ENCODE measurements at regions not wholly inside any gene's neighbourhood (a gene's known extent, or its start where the extent isn't known, plus 50 kb on each side); places are given as distances from the start of the nearest gene placed in this dataset.

DNA sequence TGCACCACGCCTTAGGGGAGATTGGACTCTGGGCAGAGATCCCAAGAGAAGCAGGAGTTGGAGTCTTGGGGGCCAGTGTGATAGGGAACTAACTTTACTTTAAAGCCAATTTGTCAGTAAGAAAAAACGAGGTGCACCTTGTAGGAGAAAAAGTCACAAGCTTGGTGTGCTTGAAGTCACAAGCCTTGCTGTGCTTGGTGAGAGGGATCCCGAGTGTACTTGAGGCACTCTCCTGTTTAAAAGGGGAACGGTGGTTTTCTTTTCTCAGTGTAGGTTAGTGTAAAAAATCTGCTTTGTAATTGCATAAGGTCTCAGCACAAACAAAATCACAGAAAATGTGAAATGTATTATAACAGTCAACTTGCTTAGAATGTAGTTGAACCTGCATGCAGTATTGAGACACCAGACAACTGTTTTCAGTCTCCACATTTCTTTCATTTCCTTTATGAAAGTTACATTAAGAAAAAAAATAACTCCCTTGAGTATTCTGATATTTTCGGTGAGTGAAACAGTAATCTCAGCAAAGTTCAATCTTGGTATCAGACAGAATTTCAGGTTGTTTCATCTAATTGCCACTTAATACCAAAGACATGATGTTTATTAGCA lies 111.1 kb upstream of the DUSP22 start:
- no peak for DNase-seq

DNA sequence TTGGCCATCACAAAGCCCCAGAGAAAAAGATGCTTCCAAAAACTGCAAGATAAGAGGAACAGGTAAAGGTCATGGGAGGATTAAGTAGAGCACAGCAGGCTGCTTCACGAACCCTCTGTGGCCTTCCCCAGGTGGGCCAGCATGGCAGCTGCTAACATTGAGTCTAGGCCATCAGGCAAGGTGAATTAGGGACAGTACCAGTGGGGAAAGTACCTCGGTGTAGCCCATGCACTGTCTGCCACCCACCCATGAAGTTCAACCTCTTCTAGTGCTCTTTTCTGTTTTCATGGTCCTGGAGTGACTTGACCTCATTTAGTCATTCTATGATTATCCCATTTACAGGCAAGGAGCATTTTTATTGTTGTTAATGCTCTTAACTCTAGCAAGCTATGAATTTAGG lies 108.6 kb upstream of the DUSP22 start:
- no peak for DNase-seq

DNA sequence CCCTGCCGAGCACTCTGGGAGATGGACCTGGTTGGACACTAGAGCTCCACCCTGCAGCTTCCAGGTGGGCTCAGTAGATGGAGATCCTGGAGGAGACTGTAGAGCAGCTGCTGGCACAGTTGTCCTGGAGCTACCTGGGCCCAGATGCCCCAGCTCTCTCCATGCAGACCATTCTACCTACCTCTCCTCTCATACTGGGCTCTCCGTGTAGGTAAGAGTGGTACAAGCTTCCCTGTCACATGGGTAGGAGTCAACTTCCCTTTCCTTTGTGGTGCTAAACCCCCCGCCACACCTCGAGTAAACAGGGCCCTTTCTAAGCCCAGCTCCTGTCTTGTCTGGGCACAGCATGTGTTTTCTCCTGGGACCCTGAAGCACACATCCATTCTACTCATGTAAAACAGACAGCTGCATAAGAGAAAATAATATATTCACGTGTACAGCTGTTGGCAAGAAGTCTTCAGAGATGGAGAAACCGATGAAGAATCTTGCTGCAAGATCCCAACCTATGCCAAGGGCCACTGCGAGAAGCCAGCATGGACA lies 108.1 kb upstream of the DUSP22 start:
- no peak for DNase-seq

DNA sequence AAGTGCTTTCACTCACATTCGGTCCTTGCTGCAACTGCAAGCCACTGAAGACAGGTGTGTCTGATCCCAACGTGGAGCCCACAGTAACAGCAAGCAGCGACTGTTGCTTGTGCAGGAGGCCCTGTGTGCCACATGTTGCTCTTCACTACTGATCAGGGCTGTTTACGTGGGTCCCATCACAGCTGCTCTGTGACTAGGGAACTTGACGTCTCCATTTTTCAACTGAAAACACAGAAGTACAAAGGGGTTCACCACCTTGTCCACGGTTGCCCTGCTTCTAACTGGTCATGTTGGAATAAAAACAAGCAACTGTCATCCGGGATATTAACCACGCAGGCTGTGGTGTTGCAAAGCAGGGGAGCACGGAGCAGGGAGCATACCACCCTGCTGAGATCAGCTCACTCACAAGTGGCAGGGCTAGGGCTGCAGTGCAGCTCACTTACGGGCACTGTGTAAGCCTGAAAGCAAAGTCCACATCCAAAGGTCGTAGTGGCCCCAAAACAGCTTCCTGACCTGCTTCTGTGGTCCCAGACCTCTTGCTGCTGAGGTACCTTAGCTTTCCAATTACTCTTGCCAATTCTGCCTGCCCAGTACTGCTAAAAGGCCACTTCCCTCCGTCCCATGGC lies 105.8 kb upstream of the DUSP22 start:
- DNase-seq: no peak

DNA sequence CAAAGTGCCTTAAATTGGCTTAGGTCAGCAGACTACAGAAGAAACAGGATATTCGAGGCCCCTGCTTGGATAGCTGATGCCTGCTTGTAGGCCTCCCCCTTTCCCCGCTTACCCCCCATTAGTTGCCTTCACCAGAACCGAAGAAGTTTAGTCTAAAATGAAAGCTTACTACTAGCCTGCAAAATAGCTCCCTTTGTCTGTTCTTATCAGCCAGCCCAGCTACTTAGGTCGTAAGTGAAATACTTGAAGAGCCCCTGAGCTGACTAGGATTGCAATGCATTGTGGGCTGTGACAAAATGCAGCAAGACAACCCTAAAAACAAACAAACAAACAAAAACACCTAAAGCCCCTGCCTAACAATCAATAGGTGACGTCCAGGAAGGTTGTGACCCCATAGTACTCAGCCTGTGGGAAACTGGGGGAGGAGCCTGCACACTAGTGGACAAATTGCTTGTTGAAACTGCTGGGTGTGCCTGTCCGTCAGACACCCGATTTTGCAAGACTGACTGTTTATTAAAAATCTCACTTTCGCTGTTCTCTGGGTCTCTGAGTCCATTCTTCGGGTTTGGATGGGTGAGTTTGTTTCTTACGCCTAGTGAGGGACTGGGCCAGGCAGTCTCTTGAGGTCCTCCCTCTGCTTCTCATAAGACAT lies 105.0 kb upstream of the DUSP22 start:
- no peak for DNase-seq

GRCh38 chr6:188821-189655 lies 103.2 kb upstream of the DUSP22 start:
- peak; percentile 48 for DNase-seq

DNA sequence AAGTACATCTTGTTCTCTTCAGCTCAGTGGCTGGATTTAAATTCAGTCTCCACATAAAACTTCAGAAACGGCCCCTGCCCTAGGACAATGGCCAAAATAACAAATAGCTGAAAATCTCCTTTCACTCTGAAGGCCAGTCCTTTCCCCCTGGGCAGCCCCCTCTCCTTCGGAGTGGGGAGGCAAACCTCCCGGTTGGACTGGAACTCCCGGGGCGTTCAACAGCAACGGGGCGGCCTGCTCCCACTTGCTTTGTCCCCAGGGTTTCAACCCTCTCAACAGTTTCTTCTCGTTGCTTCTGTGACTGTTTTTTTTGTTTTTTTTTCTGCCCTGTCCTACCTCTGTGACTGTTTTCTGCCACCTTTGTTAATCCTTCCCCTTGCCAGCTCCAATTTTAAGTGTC lies 102.6 kb upstream of the DUSP22 start:
- no peak for DNase-seq

DNA sequence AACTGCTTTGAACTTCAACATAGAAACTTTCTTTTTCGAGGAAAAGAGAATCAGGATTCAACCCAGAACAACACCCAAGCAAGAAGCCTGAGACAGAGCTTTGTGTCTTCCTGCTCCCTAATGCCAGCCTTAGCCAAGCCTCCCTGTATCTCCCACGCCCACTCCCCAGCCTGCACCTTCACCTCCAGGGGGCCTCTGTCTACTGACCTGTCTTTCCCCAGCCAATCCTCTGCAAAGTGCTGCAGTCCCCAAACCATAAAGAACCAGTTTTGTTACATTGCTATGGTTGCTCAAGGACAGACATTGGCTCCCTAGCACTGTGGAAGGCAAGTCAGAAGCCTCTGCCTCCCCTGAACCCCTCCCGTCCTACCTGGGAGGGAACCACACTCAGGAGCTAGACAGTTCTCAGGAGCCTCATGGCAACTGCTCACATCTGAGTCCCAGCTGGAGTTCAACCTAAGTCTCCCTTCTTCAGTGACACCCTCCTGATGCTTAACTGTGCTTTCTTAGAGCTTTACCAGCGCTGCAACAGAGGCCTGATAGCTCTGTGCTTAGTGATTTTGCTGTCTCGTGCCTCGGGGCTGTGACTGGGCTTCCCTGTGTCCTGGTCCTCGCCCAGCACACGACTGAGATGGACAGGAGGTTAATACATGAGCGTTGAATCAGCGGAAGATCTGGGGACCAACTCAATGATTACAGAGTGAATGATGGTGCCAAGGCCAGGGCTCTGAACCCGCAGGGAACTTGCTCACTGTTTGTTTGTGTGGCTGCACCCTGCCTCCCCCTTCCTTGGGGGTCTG lies 101.5 kb upstream of the DUSP22 start:
- no peak for DNase-seq

GRCh38 chr6:191487-192312 lies 100.6 kb upstream of the DUSP22 start:
- DNase-seq: no peak

GRCh38 chr6:192313-192664 lies 100.0 kb upstream of the DUSP22 start:
- no peak for DNase-seq

GRCh38 chr6:193180-193579 lies 99.1 kb upstream of the DUSP22 start:
- no peak for DNase-seq

GRCh38 chr6:193773-194310 lies 98.4 kb upstream of the DUSP22 start:
- DNase-seq: no peak

GRCh38 chr6:195861-196360 lies 96.4 kb upstream of the DUSP22 start:
- no peak for DNase-seq

- no peak for DNase-seq
Observed at GRCh38 chr6:196543-196942, 95.7 kb upstream of the DUSP22 start.

DNA sequence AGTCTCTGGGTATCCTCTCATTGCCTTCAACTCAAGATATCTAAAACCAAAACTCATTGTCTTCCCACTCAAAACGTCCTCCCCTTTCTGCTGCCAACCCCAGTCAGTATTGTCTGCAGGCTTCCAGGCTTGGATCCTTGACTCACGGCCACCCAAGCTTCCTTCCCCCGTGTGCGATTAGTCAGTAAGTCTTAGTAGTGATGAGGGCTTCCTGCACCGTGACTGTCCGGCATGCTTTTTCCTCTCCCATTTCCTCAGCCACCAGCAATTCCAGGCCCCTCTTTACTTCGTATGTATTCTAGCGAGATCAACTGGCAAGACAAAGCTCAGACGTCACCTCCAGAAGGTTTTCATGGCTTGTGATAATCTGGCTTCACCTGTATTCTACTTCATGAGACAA lies 88.6 kb upstream of the DUSP22 start:
- DNase-seq: no peak

GRCh38 chr6:206264-206663 lies 86.0 kb upstream of the DUSP22 start:
- DNase-seq: no peak

DNA sequence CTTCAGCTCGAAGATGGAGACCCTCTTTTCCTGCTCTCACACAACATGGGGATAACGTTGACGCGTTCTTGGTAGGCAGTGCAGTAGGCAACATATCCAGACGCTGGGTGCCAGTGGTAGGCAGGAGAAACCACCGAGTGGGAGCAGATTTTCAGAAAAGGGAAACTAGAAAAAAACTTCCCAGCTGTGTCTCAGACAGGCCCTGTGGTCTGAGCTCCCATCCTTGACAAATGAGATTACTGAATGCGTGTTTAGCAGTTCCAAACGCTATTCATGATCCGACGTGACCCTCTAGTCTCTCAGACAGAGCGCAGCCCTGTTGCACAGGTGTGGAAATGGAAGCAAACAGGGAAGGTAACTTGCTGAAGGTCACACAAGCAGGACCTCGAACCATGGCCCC lies 83.9 kb upstream of the DUSP22 start:
- DNase-seq: no peak

GRCh38 chr6:208938-209337 lies 83.3 kb upstream of the DUSP22 start:
- DNase-seq: no peak

DNA sequence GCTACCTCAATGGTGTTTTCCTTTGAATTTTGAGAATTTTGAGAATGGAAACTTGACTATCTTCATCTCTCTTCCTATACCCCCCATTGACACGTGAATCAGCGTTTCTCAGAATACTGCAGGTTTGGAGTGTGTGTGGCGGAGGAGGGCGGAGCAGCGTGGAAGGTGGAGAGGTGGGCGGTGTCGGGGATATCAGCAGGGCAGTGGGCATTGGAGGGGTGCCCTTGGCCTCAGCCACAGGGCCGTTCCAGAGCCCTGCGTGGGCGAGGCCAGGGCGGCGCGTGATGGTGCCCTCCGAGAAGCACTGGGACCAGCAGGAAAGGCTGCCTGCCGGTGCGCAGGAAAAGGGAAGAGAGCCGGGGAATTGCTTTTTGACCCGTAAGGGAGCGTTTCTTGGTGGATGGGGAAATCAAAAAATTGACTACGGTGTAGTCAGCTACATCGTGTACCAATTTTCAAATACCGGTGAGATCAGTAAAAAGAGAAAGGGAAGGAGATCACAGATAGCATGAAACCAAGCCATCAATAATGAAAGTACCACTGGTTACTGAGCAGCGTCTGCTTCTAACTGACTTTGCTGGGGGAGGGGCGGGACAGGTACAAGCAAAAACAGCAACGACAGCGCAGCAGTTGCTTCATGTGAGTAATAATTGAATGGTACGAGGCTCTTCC lies 82.7 kb upstream of the DUSP22 start:
- DNase-seq: no peak

DNA sequence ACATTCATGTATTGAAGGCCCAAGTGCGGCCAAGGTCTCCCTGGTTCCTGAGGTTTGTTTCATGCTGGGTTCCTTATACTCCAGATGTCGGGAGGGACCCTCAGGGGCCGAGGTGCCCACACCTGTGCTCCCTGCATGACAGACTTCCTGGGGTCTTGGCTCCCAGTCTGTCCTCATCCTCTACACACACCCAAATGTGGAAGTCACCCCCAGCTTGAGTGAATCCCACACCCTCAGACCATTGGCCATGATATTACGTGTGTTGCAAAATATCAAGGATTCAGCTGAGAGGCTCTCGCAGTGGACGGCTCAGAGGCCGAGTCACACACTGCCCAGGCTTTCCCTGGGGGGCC lies 82.2 kb upstream of the DUSP22 start:
- no peak for DNase-seq

All from NCI-H510A treated with DMSO at 0.1 percent for 48 hours (cell line).